HG03457 (cell line): ENCODE measurements at regions not wholly inside any gene's neighbourhood (a gene's known extent, or its start where the extent isn't known, plus 50 kb on each side); places are given as distances from the start of the nearest gene placed in this dataset.

Experiments
- ATAC-seq: cut with Tn5 transposase; IDR thresholded peaks from one replicate; pipeline ENCODE4 v1.9.1; 2021; ENCODE audit warnings: moderate number of reproducible peaks; ENCODE audit not compliant: unreplicated experiment

GRCh38 chr9:91090130-91090410, 271.6 kb downstream of the AUH start:
- no peak for ATAC-seq

- ATAC-seq = no peak
Observed at GRCh38 chr9:91092214-91092613, 269.5 kb downstream of the AUH start.

- no peak for ATAC-seq
Observed at GRCh38 chr9:91094324-91095088, 267.2 kb downstream of the AUH start.

GRCh38 chr9:91098203-91098850, 263.4 kb downstream of the AUH start:
- ATAC-seq = no peak

GRCh38 chr9:91099436-91099835, 262.3 kb downstream of the AUH start:
- ATAC-seq = no peak

GRCh38 chr9:91100878-91101450, 260.8 kb downstream of the AUH start:
- ATAC-seq = no peak

- no peak for ATAC-seq
Observed at GRCh38 chr9:91101611-91102168, 260.0 kb downstream of the AUH start.

GRCh38 chr9:91102269-91102668, 259.4 kb downstream of the AUH start:
- ATAC-seq = no peak

GRCh38 chr9:91103931-91104330, 257.8 kb downstream of the AUH start:
- no peak for ATAC-seq

- ATAC-seq = no peak
Observed at GRCh38 chr9:91106415-91107081, 255.2 kb downstream of the AUH start.

- no peak for ATAC-seq
Observed at GRCh38 chr9:91111226-91111625, 250.5 kb downstream of the AUH start.

GRCh38 chr9:91111876-91112275, 249.8 kb downstream of the AUH start:
- no peak for ATAC-seq

- ATAC-seq = no peak
Observed at GRCh38 chr9:91113016-91113415, 248.7 kb downstream of the AUH start.

GRCh38 chr9:91114450-91114849, 247.3 kb downstream of the AUH start:
- no peak for ATAC-seq

GRCh38 chr9:91116211-91116610, 245.5 kb downstream of the AUH start:
- ATAC-seq = no peak

GRCh38 chr9:91116711-91117110, 245.0 kb downstream of the AUH start:
- ATAC-seq = no peak

GRCh38 chr9:91117474-91117891, 244.2 kb downstream of the AUH start:
- ATAC-seq = no peak

- ATAC-seq = no peak
Observed at GRCh38 chr9:91117959-91118703, 243.6 kb downstream of the AUH start.

- no peak for ATAC-seq
Observed at GRCh38 chr9:91118704-91119025, 243.1 kb downstream of the AUH start.

- ATAC-seq = no peak
Observed at GRCh38 chr9:91119142-91119541, 242.6 kb downstream of the AUH start.

- ATAC-seq = no peak
Observed at GRCh38 chr9:91119679-91120078, 242.0 kb downstream of the AUH start.
